ENCODE measurements at regions not wholly inside any gene's neighbourhood (a gene's known extent, or its start where the extent isn't known, plus 50 kb on each side); places are given as distances from the start of the nearest gene placed in this dataset.

DNA sequence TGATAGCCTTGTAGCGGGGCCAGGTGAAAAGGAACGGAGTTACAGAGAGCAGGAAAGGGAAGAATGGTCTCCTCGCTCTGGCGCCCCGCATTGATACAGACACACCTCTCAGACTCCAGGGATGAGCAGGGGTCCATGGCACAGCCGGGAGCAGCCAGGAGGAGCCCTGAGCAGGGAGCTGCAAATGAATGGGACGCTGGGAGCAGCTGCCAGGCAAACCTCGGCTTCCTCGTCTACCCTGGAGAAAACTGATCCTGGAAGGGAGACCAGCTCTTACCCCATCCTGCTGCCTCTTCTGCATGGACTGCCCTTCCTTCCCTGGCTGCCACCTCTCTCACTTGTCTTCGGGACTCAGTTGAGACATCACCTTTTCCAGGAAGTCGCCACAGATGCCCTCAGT, 97.3 kb upstream of the MAFB start:
- no peak for TF ChIP-seq EZH2 (IDR thresholded peaks at IDR 0.05; ENCODE audit: borderline replicate concordance, low read length)
- TF ChIP-seq, protein P1, sequence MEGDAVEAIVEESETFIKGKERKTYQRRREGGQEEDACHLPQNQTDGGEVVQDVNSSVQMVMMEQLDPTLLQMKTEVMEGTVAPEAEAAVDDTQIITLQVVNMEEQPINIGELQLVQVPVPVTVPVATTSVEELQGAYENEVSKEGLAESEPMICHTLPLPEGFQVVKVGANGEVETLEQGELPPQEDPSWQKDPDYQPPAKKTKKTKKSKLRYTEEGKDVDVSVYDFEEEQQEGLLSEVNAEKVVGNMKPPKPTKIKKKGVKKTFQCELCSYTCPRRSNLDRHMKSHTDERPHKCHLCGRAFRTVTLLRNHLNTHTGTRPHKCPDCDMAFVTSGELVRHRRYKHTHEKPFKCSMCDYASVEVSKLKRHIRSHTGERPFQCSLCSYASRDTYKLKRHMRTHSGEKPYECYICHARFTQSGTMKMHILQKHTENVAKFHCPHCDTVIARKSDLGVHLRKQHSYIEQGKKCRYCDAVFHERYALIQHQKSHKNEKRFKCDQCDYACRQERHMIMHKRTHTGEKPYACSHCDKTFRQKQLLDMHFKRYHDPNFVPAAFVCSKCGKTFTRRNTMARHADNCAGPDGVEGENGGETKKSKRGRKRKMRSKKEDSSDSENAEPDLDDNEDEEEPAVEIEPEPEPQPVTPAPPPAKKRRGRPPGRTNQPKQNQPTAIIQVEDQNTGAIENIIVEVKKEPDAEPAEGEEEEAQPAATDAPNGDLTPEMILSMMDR (conservative IDR thresholded peaks at IDR 0.05 in 1 of 2, IDR thresholded peaks at IDR 0.05 in 1 of 2; ENCODE audit: extremely low read depth in 1 of 2, insufficient read depth in 1 of 2, low read depth in 1 of 2, low read length in 2 of 2): no peak

Data from mammary epithelial cell (primary cell).